ENCODE measurements at regions not wholly inside any gene's neighbourhood (a gene's known extent, or its start where the extent isn't known, plus 50 kb on each side); places are given as distances from the start of the nearest gene placed in this dataset.

- TF ChIP-seq KLF5 (IDR thresholded peaks at IDR 0.05; ENCODE audit: partially characterized antibody) (no peak), KDM1A (IDR thresholded peaks at IDR 0.05; ENCODE audit: borderline replicate concordance) (no peak), ZNF622 (IDR thresholded peaks at IDR 0.05) (no peak), MXI1 (IDR thresholded peaks at IDR 0.05; ENCODE audit: low read depth, low read length) (no peak), MTA3 (IDR thresholded peaks at IDR 0.05; ENCODE audit: borderline replicate concordance, low read length) (no peak), PAX8 (IDR thresholded peaks at IDR 0.05) (no peak), ATF2 (IDR thresholded peaks at IDR 0.05; ENCODE audit: low read length) (no peak)
- TF ChIP-seq, protein P1, sequence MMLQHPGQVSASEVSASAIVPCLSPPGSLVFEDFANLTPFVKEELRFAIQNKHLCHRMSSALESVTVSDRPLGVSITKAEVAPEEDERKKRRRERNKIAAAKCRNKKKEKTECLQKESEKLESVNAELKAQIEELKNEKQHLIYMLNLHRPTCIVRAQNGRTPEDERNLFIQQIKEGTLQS (IDR thresholded peaks at IDR 0.05; ENCODE audit: borderline replicate concordance, extremely low read depth, low read depth, low read length) = no peak
These were observed 78.6 kb upstream of the DTNBP1 start (continued) for GRCh38 chr6:15741405-15741804.

- H3K4me3 ChIP-seq = no peak overlapping the region
- no peak overlapping the region for H2AFZ ChIP-seq (ENCODE audit: control insufficient read depth, low read depth, low read length)
- TF ChIP-seq PBX3 (IDR thresholded peaks at IDR 0.05; ENCODE audit: insufficient replicate concordance, low read depth, low read length) (no peak), BMI1 (IDR thresholded peaks at IDR 0.05; ENCODE audit: borderline replicate concordance) (no peak), CHD4 (IDR thresholded peaks at IDR 0.05) (no peak), HCFC1 (IDR thresholded peaks at IDR 0.05; ENCODE audit: low read length) (no peak), SPI1 (IDR thresholded peaks at IDR 0.05; ENCODE audit: borderline replicate concordance, insufficient read depth, low read depth, low read length) (no peak), GATAD2B (conservative IDR thresholded peaks at IDR 0.05; ENCODE audit: low read depth) (no peak), ZBED1 (IDR thresholded peaks at IDR 0.05; ENCODE audit: borderline replicate concordance) (no peak), ZNF384 (IDR thresholded peaks at IDR 0.05; ENCODE audit: borderline replicate concordance, low read depth, low read length) (no peak)
- TF ChIP-seq, protein P2, sequence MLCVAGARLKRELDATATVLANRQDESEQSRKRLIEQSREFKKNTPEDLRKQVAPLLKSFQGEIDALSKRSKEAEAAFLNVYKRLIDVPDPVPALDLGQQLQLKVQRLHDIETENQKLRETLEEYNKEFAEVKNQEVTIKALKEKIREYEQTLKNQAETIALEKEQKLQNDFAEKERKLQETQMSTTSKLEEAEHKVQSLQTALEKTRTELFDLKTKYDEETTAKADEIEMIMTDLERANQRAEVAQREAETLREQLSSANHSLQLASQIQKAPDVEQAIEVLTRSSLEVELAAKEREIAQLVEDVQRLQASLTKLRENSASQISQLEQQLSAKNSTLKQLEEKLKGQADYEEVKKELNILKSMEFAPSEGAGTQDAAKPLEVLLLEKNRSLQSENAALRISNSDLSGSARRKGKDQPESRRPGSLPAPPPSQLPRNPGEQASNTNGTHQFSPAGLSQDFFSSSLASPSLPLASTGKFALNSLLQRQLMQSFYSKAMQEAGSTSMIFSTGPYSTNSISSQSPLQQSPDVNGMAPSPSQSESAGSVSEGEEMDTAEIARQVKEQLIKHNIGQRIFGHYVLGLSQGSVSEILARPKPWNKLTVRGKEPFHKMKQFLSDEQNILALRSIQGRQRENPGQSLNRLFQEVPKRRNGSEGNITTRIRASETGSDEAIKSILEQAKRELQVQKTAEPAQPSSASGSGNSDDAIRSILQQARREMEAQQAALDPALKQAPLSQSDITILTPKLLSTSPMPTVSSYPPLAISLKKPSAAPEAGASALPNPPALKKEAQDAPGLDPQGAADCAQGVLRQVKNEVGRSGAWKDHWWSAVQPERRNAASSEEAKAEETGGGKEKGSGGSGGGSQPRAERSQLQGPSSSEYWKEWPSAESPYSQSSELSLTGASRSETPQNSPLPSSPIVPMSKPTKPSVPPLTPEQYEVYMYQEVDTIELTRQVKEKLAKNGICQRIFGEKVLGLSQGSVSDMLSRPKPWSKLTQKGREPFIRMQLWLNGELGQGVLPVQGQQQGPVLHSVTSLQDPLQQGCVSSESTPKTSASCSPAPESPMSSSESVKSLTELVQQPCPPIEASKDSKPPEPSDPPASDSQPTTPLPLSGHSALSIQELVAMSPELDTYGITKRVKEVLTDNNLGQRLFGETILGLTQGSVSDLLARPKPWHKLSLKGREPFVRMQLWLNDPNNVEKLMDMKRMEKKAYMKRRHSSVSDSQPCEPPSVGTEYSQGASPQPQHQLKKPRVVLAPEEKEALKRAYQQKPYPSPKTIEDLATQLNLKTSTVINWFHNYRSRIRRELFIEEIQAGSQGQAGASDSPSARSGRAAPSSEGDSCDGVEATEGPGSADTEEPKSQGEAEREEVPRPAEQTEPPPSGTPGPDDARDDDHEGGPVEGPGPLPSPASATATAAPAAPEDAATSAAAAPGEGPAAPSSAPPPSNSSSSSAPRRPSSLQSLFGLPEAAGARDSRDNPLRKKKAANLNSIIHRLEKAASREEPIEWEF (IDR thresholded peaks at IDR 0.05; ENCODE audit: insufficient replicate concordance, low read depth, low read length) = no peak
These were observed 77.0 kb upstream of the DTNBP1 start for GRCh38 chr6:15739867-15740266.

More at GRCh38 chr6:15739867-15740266, 77.0 kb upstream of the DTNBP1 start:
- Histone ChIP-seq H3K9ac (ENCODE audit: control insufficient read depth, insufficient read depth, low read length) (no peak overlapping the region), H4K20me1 (ENCODE audit: control insufficient read depth, insufficient read depth) (no peaks in the 10 kb centered on the region), H3K4me2 (ENCODE audit: control insufficient read depth, insufficient read depth) (no peak overlapping the region), H3K27ac (ENCODE audit: control insufficient read depth, insufficient read depth) (no peak overlapping the region), H3K9me3 (replicated peaks; ENCODE audit: control insufficient read depth, insufficient read depth, low read length) (peaks cover 2% of the 10 kb centered on the region; the same call in 1 of the 3 replicates), H3K4me1 (ENCODE audit: control insufficient read depth, insufficient read depth, low read length) (peaks cover 4% of the 10 kb centered on the region; the same call in 1 of the 2 replicates), H3K79me2 (ENCODE audit: control insufficient read depth, insufficient read depth, low read length) (no peaks in the 10 kb centered on the region), H3K36me3 (ENCODE audit: control insufficient read depth in 2 of 2, insufficient read depth in 2 of 2, low read length in 1 of 2) (no peaks in the 10 kb centered on the region), H3K27me3 (replicated peaks in 1 of 2; ENCODE audit: control insufficient read depth in 2 of 2, insufficient read depth in 2 of 2, low read length in 1 of 2) (no peaks in the 10 kb centered on the region)
- SMC1A ChIA-PET (ENCODE audit: uncharacterized antibody, unreplicated experiment) = interaction anchor here (1.0 kb wide), 1 partner anchor 47 kb away, joined by 3 read pairs; no protein-coding TSS in a partner anchor
- CTCF ChIA-PET = interaction anchor here (1.1 kb wide), 1 partner anchor 10 kb away, joined by 3 read pairs; no protein-coding TSS in a partner anchor
- in situ Hi-C loops (cut with MboI) = no loop called here
- DNase-seq (ENCODE audit: low read depth, low spot score) (no peak), ATAC-seq (no peak), FAIRE-seq (no peak)
- intact Hi-C loops (cut with micrococcal nuclease; ENCODE audit: unreplicated experiment) = no loop called here
- 48% methylated on average over 3 of the region's 3 CpGs for WGBS (ENCODE audit: insufficient coverage, insufficient replicate concordance, low lambda C conversion rate, missing lambda C conversion rate)
- RAD21 ChIA-PET (ENCODE audit: unreplicated experiment) = no interaction called here
- POLR2A ChIA-PET = no interaction called here
- BruUV-seq (replicated peaks) = no TSS peak

Data from GM12878 (cell line).